ENCODE measurements at regions not wholly inside any gene's neighbourhood (a gene's known extent, or its start where the extent isn't known, plus 50 kb on each side); places are given as distances from the start of the nearest gene placed in this dataset.
A peak's percentile ranks its signal among the peaks of the same experiment; 100 is the strongest.

- peak overlapping the region; percentile 18 for H2AFZ ChIP-seq (replicated peaks; ENCODE audit: low read length, poor library complexity)
- no peak overlapping the region; a peak in 1 of 4 replicates for H4K8ac ChIP-seq (ENCODE audit: low read depth in 2 of 2, low read length in 2 of 2)
- POLR2A ChIA-PET (ENCODE audit: unreplicated experiment) = interaction anchor here (0.5 kb wide), 1 partner anchor 210 kb away, joined by 4 read pairs; no protein-coding TSS in a partner anchor
- peaks cover 5% of the 10 kb centered on the region for H3K9me1 ChIP-seq (ENCODE audit: insufficient read depth, low read length)
- no peak overlapping the region for H3K9ac ChIP-seq (ENCODE audit: low read depth, low read length)
- peak overlapping the region; percentile 69 for H3K27ac ChIP-seq (ENCODE audit: insufficient read depth, low read length)
- peak overlapping the region; percentile 66 for H2AK9ac ChIP-seq (replicated peaks; ENCODE audit: low read depth, low read length, poor library complexity)
- CTCF ChIA-PET = no interaction called here
- intact Hi-C loops (cut with micrococcal nuclease) = no loop called here
- no peak overlapping the region for H3K4me3 ChIP-seq (ENCODE audit: insufficient read depth, low read depth, low read length)
- ATAC-seq (ENCODE audit: low read depth) = peak; percentile 19; the same call in 1 of the 2 replicates
- no peak overlapping the region for H3K23ac ChIP-seq (ENCODE audit: low read depth, low read length)
- no peak overlapping the region for H3K4me2 ChIP-seq (ENCODE audit: low read depth, low read length)
- peak overlapping the region; percentile 34; the same call in 1 of the 2 replicates for H3K18ac ChIP-seq (ENCODE audit: low read depth, low read length)
- H4K5ac ChIP-seq (ENCODE audit: low read depth, low read length) = peak overlapping the region; percentile 43; the same call in 1 of the 2 replicates
- H3K4ac ChIP-seq (ENCODE audit: low read depth, low read length) = peak overlapping the region; percentile 36
- in situ Hi-C loops (cut with MboI; ENCODE audit: low sequenced_read_pairs) = no loop called here
- peak overlapping the region; percentile 68 for H2BK120ac ChIP-seq (ENCODE audit: low read depth, low read length)
- H3K27me3 ChIP-seq (ENCODE audit: control insufficient read depth, insufficient read depth, low read length) = no peaks in the 10 kb centered on the region
- no peaks in the 10 kb centered on the region for H3K79me1 ChIP-seq (ENCODE audit: low read depth in 1 of 2, low read length in 2 of 2)
- H4K20me1 ChIP-seq (ENCODE audit: insufficient read depth, low read length) = no peaks in the 10 kb centered on the region
- H3K36me3 ChIP-seq (ENCODE audit: control insufficient read depth, insufficient read depth, low read length) = no peaks in the 10 kb centered on the region
- DNase-seq = no peak
- H3K4me1 ChIP-seq (ENCODE audit: control insufficient read depth, insufficient read depth, low read length) = peaks cover 16% of the 10 kb centered on the region
- dilution Hi-C loops (cut with HindIII; ENCODE audit: low sequenced_read_pairs, unreplicated experiment) = no loop called here
- H2BK20ac ChIP-seq (ENCODE audit: low read depth, low read length) = no peak overlapping the region
- BruUV-seq (replicated peaks) = no TSS peak
- WGBS, 2 experiments (ENCODE audit: extremely low coverage in 2 of 2, insufficient read length in 1 of 2) = 42% methylated on average over 6 of the region's 13 CpGs; no CpG with 5 or more reads in 1 of the 2 experiments
- H2AK5ac ChIP-seq (ENCODE audit: low read depth, low read length) = no peak overlapping the region
- no peak overlapping the region for H2BK15ac ChIP-seq (ENCODE audit: low read depth, low read length)
- H4K91ac ChIP-seq (ENCODE audit: insufficient read depth, low read depth, low read length) = no peak overlapping the region; the same call in 1 of the 2 replicates
- TF ChIP-seq MAZ (IDR thresholded peaks at IDR 0.05; ENCODE audit: borderline replicate concordance, low read depth, low read length) (no peak), ELK1 (IDR thresholded peaks at IDR 0.05; ENCODE audit: borderline replicate concordance, low read depth, low read length) (no peak), MXI1 (IDR thresholded peaks at IDR 0.05; ENCODE audit: borderline replicate concordance, low read depth, low read length) (no peak), POLR2A (IDR thresholded peaks at IDR 0.05; ENCODE audit: low read depth, low read length) (no peak), CTCF (conservative IDR thresholded peaks at IDR 0.05; ENCODE audit: low read depth, low read length) (no peak), CEBPB (IDR thresholded peaks at IDR 0.05; ENCODE audit: low read depth, low read length) (no peak), RAD21 (IDR thresholded peaks at IDR 0.05; ENCODE audit: low read length) (no peak)
- peaks cover 14% of the 10 kb centered on the region for H3K9me3 ChIP-seq (ENCODE audit: control insufficient read depth, insufficient read depth, low read length)
- H2BK5ac ChIP-seq (ENCODE audit: low read depth, low read length, poor library complexity, severe bottlenecking) = peak overlapping the region; percentile 55
- H3K56ac ChIP-seq (ENCODE audit: extremely low read depth, insufficient read depth, low read length) = no peak overlapping the region
- no peak overlapping the region for H3K14ac ChIP-seq (replicated peaks; ENCODE audit: low read depth, low read length)
These were observed 107.3 kb upstream of the SHH start for GRCh38 chr7:155919391-155920067.
